ENCODE measurements at regions not wholly inside any gene's neighbourhood (a gene's known extent, or its start where the extent isn't known, plus 50 kb on each side); places are given as distances from the start of the nearest gene placed in this dataset.

- Histone ChIP-seq H3K36me3 (ENCODE audit: control insufficient read depth, insufficient read depth, low read length) (no peaks in the 10 kb centered on the region), H2AK5ac (ENCODE audit: low read depth, low read length) (no peak overlapping the region), H2BK20ac (ENCODE audit: low read depth, low read length) (no peak overlapping the region), H4K5ac (ENCODE audit: low read depth, low read length) (no peak overlapping the region), H2AFZ (replicated peaks; ENCODE audit: low read length, poor library complexity) (no peak overlapping the region), H3K4ac (ENCODE audit: low read depth, low read length) (no peak overlapping the region), H3K27me3 (ENCODE audit: control insufficient read depth, insufficient read depth, low read length) (no peaks in the 10 kb centered on the region), H3K18ac (ENCODE audit: low read depth, low read length) (no peak overlapping the region), H2BK5ac (ENCODE audit: low read depth, low read length, poor library complexity, severe bottlenecking) (no peak overlapping the region), H3K56ac (ENCODE audit: extremely low read depth, insufficient read depth, low read length) (no peak overlapping the region), H3K4me2 (ENCODE audit: low read depth, low read length) (no peak overlapping the region), H4K8ac (ENCODE audit: low read depth in 2 of 2, low read length in 2 of 2) (no peak overlapping the region), H2BK120ac (ENCODE audit: low read depth, low read length) (no peak overlapping the region), H3K9me1 (ENCODE audit: insufficient read depth, low read length) (no peaks in the 10 kb centered on the region), H2AK9ac (replicated peaks; ENCODE audit: low read depth, low read length, poor library complexity) (no peak overlapping the region), H3K79me1 (ENCODE audit: low read depth in 1 of 2, low read length in 2 of 2) (no peaks in the 10 kb centered on the region), H3K9ac (ENCODE audit: low read depth, low read length) (no peak overlapping the region), H3K4me1 (ENCODE audit: control insufficient read depth, insufficient read depth, low read length) (no peaks in the 10 kb centered on the region), H3K14ac (replicated peaks; ENCODE audit: low read depth, low read length) (no peak overlapping the region), H4K91ac (ENCODE audit: insufficient read depth, low read depth, low read length) (no peak overlapping the region), H3K9me3 (ENCODE audit: control insufficient read depth, insufficient read depth, low read length) (peaks cover 9% of the 10 kb centered on the region), H3K4me3 (ENCODE audit: insufficient read depth, low read depth, low read length) (no peak overlapping the region), H2BK15ac (ENCODE audit: low read depth, low read length) (no peak overlapping the region), H3K23ac (ENCODE audit: low read depth, low read length) (no peak overlapping the region), H3K27ac (ENCODE audit: insufficient read depth, low read length) (no peak overlapping the region), H4K20me1 (ENCODE audit: insufficient read depth, low read length) (no peaks in the 10 kb centered on the region)
- WGBS, 2 experiments (ENCODE audit: extremely low coverage in 2 of 2, insufficient read length in 1 of 2): no CpG with 5 or more reads among the region's 1 CpG
- dilution Hi-C loops (cut with HindIII; ENCODE audit: low sequenced_read_pairs, unreplicated experiment) (no loop called here), intact Hi-C loops (cut with micrococcal nuclease) (loop anchor here (10.0 kb wide), 1 partner anchor 212 kb away; no protein-coding TSS in a partner anchor), in situ Hi-C loops (cut with MboI; ENCODE audit: low sequenced_read_pairs) (no loop called here)
- ChIA-PET POLR2A (ENCODE audit: unreplicated experiment) (no interaction called here), CTCF (no interaction called here)
- no TSS peak for BruUV-seq (replicated peaks)
- no peak for DNase-seq
- TF ChIP-seq POLR2A (IDR thresholded peaks at IDR 0.05; ENCODE audit: low read depth, low read length): no peak
- TF ChIP-seq MAFK (IDR thresholded peaks at IDR 0.05; ENCODE audit: low read depth, low read length): no peak
- TF ChIP-seq RFX5 (IDR thresholded peaks at IDR 0.05; ENCODE audit: low read depth, low read length): no peak
- no peak for TF ChIP-seq MAZ (IDR thresholded peaks at IDR 0.05; ENCODE audit: borderline replicate concordance, low read depth, low read length)
- TF ChIP-seq BHLHE40 (IDR thresholded peaks at IDR 0.05; ENCODE audit: low read depth, low read length): no peak
- no peak for TF ChIP-seq RAD21 (IDR thresholded peaks at IDR 0.05; ENCODE audit: low read length)
- no peak for ATAC-seq (ENCODE audit: low read depth)
These were observed 308.4 kb downstream of the CYRIA start for GRCh38 chr2:16357188-16357587.

Data from IMR-90 (cell line).